SIG-M5 (cell line): ENCODE measurements at regions not wholly inside any gene's neighbourhood (a gene's known extent, or its start where the extent isn't known, plus 50 kb on each side); places are given as distances from the start of the nearest gene placed in this dataset.

Source experiments
- DNase-seq: peaks from one replicate; lab custom pipeline; 2025; lab: John Stamatoyannopoulos, UW

GRCh38 chr4:131044368-131044767, 1948.4 kb downstream of the C4orf33 start:
- DNase-seq, result no peak

- no peak for DNase-seq
These were observed 1950.9 kb downstream of the C4orf33 start for GRCh38 chr4:131046821-131047220.

DNA sequence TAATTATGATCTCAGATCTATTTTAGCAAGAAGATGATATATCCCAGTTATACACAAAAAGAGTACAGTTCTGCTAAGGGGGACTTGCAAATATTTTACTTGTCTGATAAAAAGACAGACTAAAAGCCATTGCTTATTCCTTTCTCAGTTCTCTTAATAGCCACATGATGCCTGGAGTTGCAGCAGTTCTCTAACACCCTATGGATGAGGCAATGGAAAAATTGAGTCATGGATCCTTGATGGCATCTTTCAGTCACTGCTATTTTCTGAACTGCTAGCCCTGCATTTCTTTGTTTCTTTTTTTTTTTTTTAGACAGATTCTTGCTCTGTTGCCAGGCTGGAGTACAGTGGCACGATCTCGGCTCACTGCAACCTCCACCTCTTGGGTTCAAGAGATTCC, 1956.7 kb downstream of the C4orf33 start:
- no peak for DNase-seq

DNA sequence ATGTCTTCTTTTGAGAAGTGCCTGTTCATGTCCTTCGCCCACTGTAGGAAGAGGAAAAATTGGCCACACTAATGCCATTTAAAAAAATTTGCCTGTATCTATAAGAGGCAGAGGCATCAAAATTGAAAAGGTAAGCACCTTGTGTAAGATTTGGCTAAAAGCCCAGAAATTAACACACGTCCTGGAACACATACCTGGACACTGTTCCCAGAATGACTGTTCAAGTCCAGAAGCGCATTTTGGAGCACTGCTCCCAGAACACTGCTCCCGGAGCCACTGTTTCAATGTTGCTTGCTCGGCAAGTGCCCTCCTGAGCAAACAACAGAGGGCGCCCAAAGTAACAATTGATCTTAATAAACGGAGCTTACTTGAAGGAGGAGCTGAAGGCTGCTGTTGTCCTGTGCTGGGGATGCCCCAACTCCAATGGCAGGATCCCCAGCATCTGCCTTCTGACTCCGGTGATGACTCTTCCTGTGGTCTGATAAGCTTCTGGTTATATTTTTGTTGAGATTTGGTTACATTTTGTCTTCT, 1958.6 kb downstream of the C4orf33 start:
- DNase-seq, result no peak

DNA sequence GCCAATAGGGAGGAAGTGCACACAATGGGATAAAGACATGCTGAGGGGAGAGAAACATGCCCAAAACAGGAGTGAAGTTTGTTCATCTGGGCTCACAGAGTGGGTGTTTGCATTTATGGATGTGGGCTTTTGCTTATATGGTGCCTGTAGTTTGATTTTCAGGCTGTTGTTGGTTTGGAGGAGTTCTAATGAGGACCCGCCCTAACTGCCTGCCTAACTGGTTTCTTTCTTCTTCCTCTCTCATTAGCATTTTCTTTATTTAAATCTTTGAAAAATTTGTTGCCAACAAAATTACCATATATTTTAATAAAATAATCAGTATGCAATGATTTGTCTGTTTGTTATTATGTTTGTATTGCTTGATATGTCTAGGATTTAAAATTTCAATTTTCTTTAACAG, 1965.8 kb downstream of the C4orf33 start:
- DNase-seq, result no peak

DNA sequence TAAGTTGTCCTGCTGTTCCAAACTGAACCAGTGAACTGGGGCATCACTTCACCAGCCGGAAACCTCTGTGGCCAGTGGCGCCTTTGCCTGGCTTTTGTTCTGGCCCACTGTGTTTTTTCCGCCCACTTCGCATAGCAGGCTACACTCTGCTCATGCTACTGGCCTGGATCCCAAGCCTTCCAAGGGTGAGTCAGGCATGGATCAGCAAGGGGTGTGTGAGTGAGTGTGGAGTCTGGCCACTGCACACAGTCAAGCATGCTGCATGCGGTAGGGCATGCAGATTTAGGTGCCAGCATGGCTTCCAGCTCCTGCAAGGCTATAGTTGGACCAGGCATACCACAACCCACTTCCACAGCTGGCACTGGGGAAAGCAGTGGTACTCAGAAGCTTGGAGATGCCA, 1967.9 kb downstream of the C4orf33 start:
- DNase-seq, result no peak

DNA sequence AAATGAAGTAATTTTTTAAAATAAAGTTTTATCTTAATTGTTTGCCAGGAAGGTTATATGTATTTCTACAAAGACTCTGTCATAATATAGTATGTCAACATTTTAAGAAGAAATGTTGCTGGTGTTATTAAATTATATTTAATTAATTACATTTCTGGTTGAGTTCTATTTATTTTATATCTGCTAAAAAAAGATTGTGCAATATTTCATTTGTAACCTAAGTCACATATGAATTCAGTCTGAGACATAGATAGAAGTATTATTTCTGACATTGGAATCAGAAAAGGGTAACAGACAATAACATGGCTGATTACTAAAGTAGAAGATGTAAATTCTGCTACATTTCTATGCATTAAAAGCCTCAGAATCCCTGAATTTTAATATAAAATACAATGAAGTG, 1985.1 kb downstream of the C4orf33 start:
- no peak for DNase-seq

GRCh38 chr4:131084997-131085396, 1989.0 kb downstream of the C4orf33 start:
- no peak for DNase-seq

GRCh38 chr4:131091896-131092295, 1995.9 kb downstream of the C4orf33 start:
- DNase-seq, result peak; percentile 1

DNA sequence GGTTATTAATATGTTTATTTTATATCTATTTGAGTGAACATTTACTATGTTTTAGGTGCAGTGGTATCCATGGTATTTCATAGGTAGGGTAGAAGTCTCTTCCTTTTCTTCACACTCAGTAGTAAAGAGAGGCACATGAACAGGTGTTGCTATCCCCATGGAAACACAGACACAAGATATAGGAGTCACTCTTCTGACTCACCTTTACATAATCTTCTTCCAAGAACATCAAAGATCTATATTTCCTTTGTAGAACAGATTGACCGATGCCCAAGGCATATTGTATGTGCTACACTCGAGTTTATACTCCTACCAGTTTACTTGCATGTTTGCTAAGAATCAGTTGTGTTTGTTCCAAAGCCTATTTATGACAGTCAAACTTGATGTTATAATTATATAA, 1997.4 kb downstream of the C4orf33 start:
- no peak for DNase-seq

DNA sequence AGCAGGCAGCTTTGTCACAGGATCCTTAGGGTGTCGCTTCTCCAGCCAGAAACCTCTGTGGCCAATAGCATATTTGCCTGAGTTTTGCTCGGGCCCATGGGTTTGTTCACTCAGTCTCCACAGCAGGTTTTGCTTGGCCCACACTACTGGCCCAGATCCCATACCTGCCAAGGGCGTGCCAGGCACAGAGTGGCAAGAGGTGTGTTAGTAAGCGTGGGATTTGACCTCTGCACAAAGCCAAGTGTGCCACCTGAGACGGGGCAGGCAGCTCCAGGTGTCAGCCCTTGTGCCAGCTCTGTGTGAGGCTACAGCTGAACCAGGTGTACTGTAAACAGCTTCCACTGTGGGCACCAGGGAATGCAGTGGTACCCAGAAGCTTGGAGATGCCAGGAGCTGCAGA, 2003.0 kb downstream of the C4orf33 start:
- DNase-seq, result no peak

DNA sequence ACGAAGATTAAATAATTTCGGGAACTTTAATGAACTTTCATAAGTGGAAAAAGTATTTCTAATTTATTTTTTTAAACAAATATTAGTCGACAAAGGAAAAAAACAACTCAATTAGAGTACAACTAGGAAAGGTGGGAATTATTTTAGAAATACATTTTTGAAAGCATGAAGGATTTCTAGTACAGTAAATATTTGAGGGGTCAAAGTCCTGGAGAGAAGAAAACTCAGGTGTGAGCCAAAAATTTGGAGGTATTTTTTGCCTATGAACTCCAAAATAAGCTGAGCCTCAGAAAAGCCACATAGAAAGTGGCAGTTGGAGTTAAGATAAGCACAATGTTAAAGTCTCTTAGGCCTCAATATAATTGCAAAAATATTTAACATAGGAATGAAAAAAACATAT, 2017.3 kb downstream of the C4orf33 start:
- no peak for DNase-seq

GRCh38 chr4:131113704-131114103, 2017.8 kb downstream of the C4orf33 start:
- no peak for DNase-seq

GRCh38 chr4:131119661-131120060, 2023.7 kb downstream of the C4orf33 start:
- no peak for DNase-seq

GRCh38 chr4:131137196-131137595, 2011.9 kb upstream of the PCDH10 start:
- DNase-seq, result no peak

DNA sequence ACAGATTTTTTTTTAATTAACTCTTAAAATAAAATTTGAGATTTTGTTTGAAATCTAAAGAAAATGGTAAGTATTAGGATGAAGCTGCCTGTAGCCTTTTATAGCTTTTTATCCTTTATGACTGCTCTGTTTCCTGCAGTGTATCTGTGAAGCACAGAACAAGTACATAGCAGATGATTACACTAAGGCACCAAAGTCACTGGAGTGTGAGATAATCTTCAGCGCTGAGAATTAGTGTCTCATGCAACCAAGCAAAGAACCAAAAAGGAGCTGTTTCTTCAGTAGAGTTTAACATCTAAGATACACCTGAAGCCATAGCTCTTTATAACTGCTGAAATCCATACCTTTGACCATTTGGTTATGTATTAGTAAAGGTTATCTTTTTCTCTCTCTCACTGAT, 1989.8 kb upstream of the PCDH10 start:
- no peak for DNase-seq

- DNase-seq, result no peak
These were observed 1956.8 kb upstream of the PCDH10 start for GRCh38 chr4:131192318-131192717.

DNA sequence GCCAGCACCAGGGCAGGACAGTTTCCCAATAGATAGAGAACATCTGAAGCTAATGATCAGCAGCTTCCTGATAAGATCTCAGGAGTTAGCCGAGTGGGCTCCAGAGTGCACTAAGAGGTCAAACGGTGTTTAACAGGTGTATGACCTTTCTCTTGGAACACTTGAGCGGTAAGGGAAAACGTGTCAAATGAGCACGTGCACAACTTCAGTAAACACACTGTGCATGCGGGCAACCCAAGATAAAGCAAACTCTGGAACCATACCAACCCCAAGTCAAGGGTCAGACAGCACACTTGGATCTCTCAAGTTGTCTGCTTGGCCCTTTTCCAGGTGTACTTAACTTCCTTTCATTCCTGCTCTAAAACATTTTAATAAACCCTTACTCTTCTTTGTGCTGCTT, 1941.5 kb upstream of the PCDH10 start:
- no peak for DNase-seq

DNA sequence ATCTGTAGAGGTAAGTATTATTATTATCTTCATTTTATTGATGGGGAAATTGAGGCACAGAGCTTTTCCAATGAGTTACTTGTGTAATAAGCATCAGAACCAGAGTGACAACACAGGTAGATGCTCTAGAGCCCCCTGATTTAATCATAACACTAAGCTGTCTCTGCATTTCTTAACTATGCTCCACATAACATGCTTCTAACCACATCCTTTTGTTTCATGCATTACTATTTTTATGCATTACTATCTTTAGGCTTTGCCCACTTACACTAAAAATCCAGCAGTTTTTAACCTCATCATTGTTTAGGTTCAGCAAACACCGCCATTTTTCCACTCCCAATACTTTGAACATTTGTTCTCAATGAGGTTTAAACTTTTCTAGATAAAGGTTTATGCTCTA, 1900.8 kb upstream of the PCDH10 start:
- DNase-seq, result no peak

DNA sequence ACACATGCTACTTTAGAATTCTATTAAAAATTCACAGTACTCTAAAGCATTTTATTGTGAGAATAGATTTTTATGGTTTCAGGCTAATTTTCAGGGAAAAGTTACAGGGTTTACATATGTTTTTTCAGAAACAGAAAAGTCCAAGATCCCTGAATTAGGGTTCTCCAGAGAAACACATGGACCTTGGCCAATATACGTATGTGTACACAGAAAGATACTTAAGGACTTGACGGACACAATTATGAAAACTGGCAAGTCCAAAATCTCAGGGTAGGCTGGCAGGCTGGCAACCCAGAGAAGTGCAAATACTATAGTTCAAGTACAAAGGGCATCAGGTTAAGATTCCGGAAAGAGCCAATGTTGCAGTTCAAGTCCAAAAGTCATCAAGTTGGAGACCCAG, 1897.8 kb upstream of the PCDH10 start:
- DNase-seq, result no peak

DNA sequence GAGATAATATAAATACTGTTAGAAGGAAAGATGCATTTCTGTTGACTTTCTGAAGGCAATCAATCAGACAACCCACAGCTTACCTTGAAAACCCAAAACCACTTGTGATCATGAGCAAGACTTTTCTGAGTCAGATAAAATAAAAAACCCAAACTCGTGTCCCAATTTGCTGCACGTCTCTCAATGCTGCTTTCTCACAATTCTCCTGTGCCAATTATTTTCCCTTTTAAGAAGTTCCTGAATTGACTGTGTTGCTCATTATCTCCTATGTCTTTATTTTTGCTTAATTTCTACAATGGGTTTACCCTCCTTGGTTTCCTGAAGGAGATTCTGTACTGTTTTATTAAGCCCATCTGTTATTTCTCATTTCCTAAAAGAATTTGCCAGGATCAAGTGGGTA, 1891.9 kb upstream of the PCDH10 start:
- DNase-seq, result no peak

GRCh38 chr4:131258361-131258760, 1890.7 kb upstream of the PCDH10 start:
- DNase-seq, result no peak

DNA sequence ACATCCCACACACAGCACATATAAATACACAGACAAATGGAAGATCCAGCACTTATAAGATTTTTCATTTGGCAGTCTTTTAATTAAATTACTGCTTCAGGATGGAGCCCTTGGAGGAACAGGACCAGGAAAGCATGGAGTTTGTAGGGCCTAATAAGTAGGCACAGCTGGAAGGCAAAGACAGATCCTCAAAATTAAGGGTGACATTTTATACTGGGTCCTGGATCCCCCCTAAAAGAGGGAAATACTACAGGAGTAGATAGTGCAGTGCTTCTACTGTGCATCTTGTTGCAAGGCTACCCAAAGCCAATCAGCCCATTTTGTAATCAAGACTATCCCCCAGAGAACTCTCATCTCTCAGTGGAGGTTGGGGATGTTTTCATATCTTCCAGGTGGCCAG, 1860.7 kb upstream of the PCDH10 start:
- DNase-seq, result no peak

DNA sequence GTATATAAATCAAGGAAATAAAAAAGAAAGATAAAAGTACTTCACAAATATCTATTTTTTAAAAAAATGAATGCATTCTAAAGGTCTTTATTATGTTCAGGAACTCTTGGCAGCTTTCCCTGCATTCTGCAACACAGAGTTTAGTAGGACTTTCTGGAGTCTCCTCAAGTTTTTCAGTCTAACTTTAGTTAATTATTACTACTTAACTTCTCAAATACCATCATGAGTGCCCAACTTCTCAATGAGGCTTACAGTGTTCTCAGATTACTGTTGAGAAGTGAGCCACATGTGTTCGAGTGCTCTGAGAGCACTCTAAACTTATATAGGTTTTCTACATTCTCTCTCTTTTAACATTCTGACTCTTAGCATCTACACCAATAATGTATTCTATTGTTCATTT, 1852.9 kb upstream of the PCDH10 start:
- no peak for DNase-seq

- DNase-seq, result no peak
These were observed 1847.0 kb upstream of the PCDH10 start for GRCh38 chr4:131302108-131302507.
